GM12878 (cell line): ENCODE measurements at regions not wholly inside any gene's neighbourhood (a gene's known extent, or its start where the extent isn't known, plus 50 kb on each side); places are given as distances from the start of the nearest gene placed in this dataset.

Experiments used
- ATAC-seq: fragments of 200-7000 bp; cut with Tn5 transposase; 3 replicates; pipeline ENCODE4 v1.9.1; 2020; ENCODE audit warnings: mild to moderate bottlenecking, moderate library complexity
- BruUV-seq: library from RNA; stranded (reverse); fragments of 400-500 nt; replicated peaks from 2 replicates; lab custom pipeline; 2021; lab: Mats Ljungman, UMichigan
- CTCF ChIA-PET: fragments of 300-600 bp; sonication (Branson Sonifier 250); formaldehyde crosslinking; extraction: SDS; loops from one replicate; lab custom pipeline; 2021; ENCODE audit warnings: inconsistent platforms; lab: Yijun Ruan, JAX
- POLR2A ChIA-PET: fragments of 350-600 bp; formaldehyde crosslinking; extraction: SDS; loops from one replicate; lab custom pipeline; 2021; ENCODE audit warnings: inconsistent platforms; lab: Charles Lee
- RAD21 ChIA-PET: fragments of 300-600 bp; sonication (Branson Sonifier 250); formaldehyde crosslinking; loops from one replicate; lab custom pipeline; 2023; ENCODE audit warnings: antibody characterized with exemption; ENCODE audit not compliant: unreplicated experiment; lab: Charles Lee
- SMC1A ChIA-PET: fragments of 300-600 bp; sonication (Branson Sonifier 250); formaldehyde crosslinking; loops from one replicate; lab custom pipeline; 2023; ENCODE audit not compliant: unreplicated experiment, uncharacterized antibody; lab: Charles Lee
- DNase-seq: peaks from one replicate; pipeline ENCODE4 v3.0.0-alpha.2; 2011; ENCODE audit warnings: low read depth, low spot score
- FAIRE-seq: peaks from 3 replicates; lab custom pipeline; 2011; peaks lifted over from hg19 to GRCh38; lab: Jason Lieb, UNC
- H2AFZ ChIP-seq: 2 replicates; pipeline ENCODE4 v1.6.0; 2011; ENCODE audit warnings: low read depth, low read length, control low read depth; ENCODE audit not compliant: control insufficient read depth
- H3K27ac ChIP-seq: 2 replicates; pipeline ENCODE4 v1.5.1; 2011; ENCODE audit warnings: control low read depth; ENCODE audit not compliant: control insufficient read depth, insufficient read depth
- H3K27me3 ChIP-seq, 2 experiments: replicated peaks in 1 of 2; 2 replicates each; pipeline versions ENCODE4 v1.6.0 to v1.6.1; 2011; ENCODE audit warnings: low read length in 1 of 2; ENCODE audit not compliant: control insufficient read depth in 2 of 2, insufficient read depth in 2 of 2
- H3K36me3 ChIP-seq, 2 experiments: 2 replicates each; pipeline ENCODE4 v1.5.1; 2011; ENCODE audit warnings: low read length in 1 of 2; ENCODE audit not compliant: control insufficient read depth in 2 of 2, insufficient read depth in 2 of 2
- H3K4me1 ChIP-seq: 2 replicates; pipeline ENCODE4 v1.6.1; 2011; ENCODE audit warnings: mild to moderate bottlenecking, low read length, moderate library complexity, mixed read lengths; ENCODE audit not compliant: control insufficient read depth, insufficient read depth
- H3K4me2 ChIP-seq: 2 replicates; pipeline ENCODE4 v1.6.0; 2011; ENCODE audit warnings: control low read depth; ENCODE audit not compliant: control insufficient read depth, insufficient read depth
- H3K4me3 ChIP-seq: fragments of 200-600 bp; sonication (generic); 2 replicates; pipeline ENCODE4 v1.5.1; 2016
- H3K79me2 ChIP-seq: 2 replicates; pipeline ENCODE4 v1.6.0; 2011; ENCODE audit warnings: low read length; ENCODE audit not compliant: control insufficient read depth, insufficient read depth
- H3K9ac ChIP-seq: 2 replicates; pipeline ENCODE4 v1.8.0; 2011; ENCODE audit warnings: low read length, control low read depth, mixed read lengths; ENCODE audit not compliant: control insufficient read depth, insufficient read depth
- H3K9me3 ChIP-seq: replicated peaks from 3 replicates; pipeline ENCODE4 v1.5.1; 2011; ENCODE audit warnings: mild to moderate bottlenecking, low read length; ENCODE audit not compliant: control insufficient read depth, insufficient read depth
- H4K20me1 ChIP-seq: 2 replicates; pipeline ENCODE4 v1.6.0; 2011; ENCODE audit not compliant: control insufficient read depth, insufficient read depth
- ASH2L ChIP-seq: fragments of 300-600, 200-600 bp; sonication (generic); IDR thresholded peaks from 2 replicates; pipeline ENCODE4 v1.6.1; 2017; ENCODE audit warnings: low read depth, mild to moderate bottlenecking, borderline replicate concordance
- CBX5 ChIP-seq: sonication (generic); IDR thresholded peaks from 2 replicates; pipeline ENCODE4 v1.6.1; 2016; ENCODE audit warnings: low read depth, moderate library complexity, mild to moderate bottlenecking, inconsistent platforms
- EGR1 ChIP-seq, 2 experiments: IDR thresholded peaks; 1 replicate in 1 of 2; 2 replicates in 1 of 2; pipeline ENCODE4 v1.6.1; 2011 to 2012; ENCODE audit warnings: low read depth in 2 of 2, low read length in 2 of 2, borderline replicate concordance in 1 of 2, mild to moderate bottlenecking in 1 of 2, moderate library complexity in 1 of 2
- GABPA ChIP-seq: IDR thresholded peaks from 2 replicates; pipeline ENCODE4 v1.6.1; 2014; ENCODE audit warnings: antibody characterized with exemption, low read depth, mild to moderate bottlenecking, inconsistent platforms
- IKZF2 ChIP-seq, 2 experiments: fragments of 450-650 bp; IDR thresholded peaks; 2 replicates each; pipeline ENCODE4 v1.6.1; 2017; ENCODE audit warnings: mild to moderate bottlenecking in 2 of 2, moderate library complexity in 2 of 2
- JUNB ChIP-seq: IDR thresholded peaks from 2 replicates; pipeline ENCODE4 v1.6.1; 2016; ENCODE audit warnings: antibody characterized with exemption, mild to moderate bottlenecking
- LARP7 ChIP-seq: fragments of 450-650 bp; IDR thresholded peaks from 2 replicates; pipeline ENCODE4 v1.6.1; 2017; ENCODE audit warnings: mild to moderate bottlenecking
- MYC ChIP-seq: IDR thresholded peaks from 2 replicates; pipeline ENCODE4 v1.6.1; 2011; ENCODE audit warnings: mild to moderate bottlenecking, low read length, moderate library complexity, inconsistent platforms; ENCODE audit not compliant: insufficient read depth, insufficient replicate concordance, insufficient read length, severe bottlenecking
- POLR2AphosphoS2 ChIP-seq: IDR thresholded peaks from 2 replicates; pipeline ENCODE4 v1.6.1; 2011; ENCODE audit warnings: low read depth, mild to moderate bottlenecking, low read length, improper control_type of control experiment, moderate library complexity
- SMARCA5 ChIP-seq: fragments of 450-650 bp; IDR thresholded peaks from 2 replicates; pipeline ENCODE4 v1.6.1; 2017; ENCODE audit warnings: mild to moderate bottlenecking
- STAT3 ChIP-seq: IDR thresholded peaks from 2 replicates; pipeline ENCODE4 v1.6.1; 2011; ENCODE audit warnings: low read depth, low read length, improper control_type of control experiment
- ZNF217 ChIP-seq: fragments of 450-650 bp; IDR thresholded peaks from 2 replicates; pipeline ENCODE4 v1.6.1; 2017; ENCODE audit warnings: antibody characterized with exemption, mild to moderate bottlenecking
- in situ Hi-C: fragments of 300-500 bp; cut with MboI; formaldehyde crosslinking; loops from 9 replicates; pipeline ENCODE4 v1.14.3; 2018; ENCODE audit warnings: mixed read lengths
- intact Hi-C: fragments of 100-400 bp; cut with micrococcal nuclease; formaldehyde crosslinking; loops from one replicate; pipeline ENCODE4 v1.14.2; 2022; ENCODE audit not compliant: unreplicated experiment
- TF ChIP-seq, protein P1 (sequence below): IDR thresholded peaks from 2 replicates; pipeline ENCODE4 v1.6.1; 2012; ENCODE audit warnings: low read depth, low read length, improper control_type of control experiment
- TF ChIP-seq, protein P2 (sequence below): IDR thresholded peaks from 2 replicates; pipeline ENCODE4 v1.6.1; 2011; ENCODE audit warnings: mild to moderate bottlenecking, low read depth, low read length, moderate library complexity; ENCODE audit not compliant: insufficient replicate concordance
- TF ChIP-seq, protein P3 (sequence below): fragments of 450-650 bp; formaldehyde crosslinking; IDR thresholded peaks from 2 replicates; pipeline ENCODE4 v1.4.0; 2020; ENCODE audit warnings: mild to moderate bottlenecking, moderate library complexity
- TF ChIP-seq, protein P4 (sequence below): fragments of 450-650 bp; IDR thresholded peaks from 2 replicates; pipeline ENCODE4 v1.6.1; 2016; ENCODE audit warnings: mild to moderate bottlenecking
- TF ChIP-seq, protein P5 (sequence below): IDR thresholded peaks from 2 replicates; pipeline ENCODE4 v1.6.1; 2012; ENCODE audit warnings: low read depth, low read length, improper control_type of control experiment

DNA sequence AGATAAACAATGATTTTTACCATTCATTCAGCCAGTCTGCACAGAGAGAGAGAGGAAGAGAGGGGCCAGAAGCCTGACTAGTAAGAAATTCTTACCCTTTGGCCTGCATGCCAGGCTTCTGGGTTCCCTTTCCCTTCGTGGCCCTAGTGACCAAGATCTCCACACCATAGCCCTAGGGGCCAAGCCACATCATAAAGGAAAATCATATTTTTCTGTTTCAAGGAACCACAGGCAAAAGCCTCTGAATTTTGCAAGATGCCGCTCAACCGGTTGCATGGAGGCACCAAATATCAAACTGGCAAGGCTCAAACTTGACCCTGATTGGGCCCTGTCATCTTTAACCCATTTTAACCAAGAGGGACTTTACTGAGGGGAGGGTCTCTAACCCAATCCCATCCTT lies 103.1 kb upstream of the SOX13 start (continued):
- TF ChIP-seq, protein P1, sequence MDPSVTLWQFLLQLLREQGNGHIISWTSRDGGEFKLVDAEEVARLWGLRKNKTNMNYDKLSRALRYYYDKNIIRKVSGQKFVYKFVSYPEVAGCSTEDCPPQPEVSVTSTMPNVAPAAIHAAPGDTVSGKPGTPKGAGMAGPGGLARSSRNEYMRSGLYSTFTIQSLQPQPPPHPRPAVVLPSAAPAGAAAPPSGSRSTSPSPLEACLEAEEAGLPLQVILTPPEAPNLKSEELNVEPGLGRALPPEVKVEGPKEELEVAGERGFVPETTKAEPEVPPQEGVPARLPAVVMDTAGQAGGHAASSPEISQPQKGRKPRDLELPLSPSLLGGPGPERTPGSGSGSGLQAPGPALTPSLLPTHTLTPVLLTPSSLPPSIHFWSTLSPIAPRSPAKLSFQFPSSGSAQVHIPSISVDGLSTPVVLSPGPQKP: no peak
- TF ChIP-seq ASH2L (no peak), EGR1 (IDR thresholded peaks at IDR 0.05; ENCODE audit: borderline replicate concordance in 1 of 2, low read depth in 2 of 2, low read length in 2 of 2) (no peak), ZNF217 (no peak), JUNB (no peak), CBX5 (no peak), SMARCA5 (no peak), IKZF2 (IDR thresholded peaks at IDR 0.05) (no peak), POLR2AphosphoS2 (no peak), STAT3 (no peak)
- TF ChIP-seq, protein P2, sequence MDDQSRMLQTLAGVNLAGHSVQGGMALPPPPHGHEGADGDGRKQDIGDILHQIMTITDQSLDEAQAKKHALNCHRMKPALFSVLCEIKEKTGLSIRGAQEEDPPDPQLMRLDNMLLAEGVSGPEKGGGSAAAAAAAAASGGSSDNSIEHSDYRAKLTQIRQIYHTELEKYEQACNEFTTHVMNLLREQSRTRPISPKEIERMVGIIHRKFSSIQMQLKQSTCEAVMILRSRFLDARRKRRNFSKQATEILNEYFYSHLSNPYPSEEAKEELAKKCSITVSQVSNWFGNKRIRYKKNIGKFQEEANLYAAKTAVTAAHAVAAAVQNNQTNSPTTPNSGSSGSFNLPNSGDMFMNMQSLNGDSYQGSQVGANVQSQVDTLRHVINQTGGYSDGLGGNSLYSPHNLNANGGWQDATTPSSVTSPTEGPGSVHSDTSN: no peak
- TF ChIP-seq, all 136 proteins: peak for 0

DNA sequence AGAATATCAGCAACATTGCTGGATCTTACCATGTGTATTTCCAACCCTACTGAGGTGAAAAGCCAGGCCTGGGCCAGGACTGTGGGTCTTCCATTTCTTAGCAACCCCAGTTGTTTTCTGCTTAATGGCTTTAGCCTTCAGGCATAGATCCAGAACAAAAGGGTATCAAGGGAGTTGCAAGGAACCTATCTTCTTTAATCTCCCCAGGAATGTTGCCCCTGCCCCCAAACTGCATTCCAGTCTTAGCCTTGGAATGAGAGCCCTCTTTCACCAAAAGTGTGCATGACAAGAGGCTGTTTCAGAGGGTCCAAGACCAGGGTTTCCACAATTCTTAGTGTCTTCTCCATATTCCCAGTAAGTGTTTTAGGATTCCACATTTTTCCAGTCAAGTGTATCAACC lies 87.9 kb upstream of the SOX13 start:
- ChIA-PET CTCF (no interaction called here), SMC1A (no interaction called here), POLR2A (no interaction called here), RAD21 (no interaction called here)
- DNase-seq: no peak
- intact Hi-C loops (no loop called here), in situ Hi-C loops (no loop called here)
- no peaks in the 10 kb centered on the region for H3K36me3 ChIP-seq
- H3K4me1 ChIP-seq: no peaks in the 10 kb centered on the region
- H3K27me3 ChIP-seq: 0 out of 4 replicates have a peak, but pooled peaks cover 0 to 2% of the 10 kb centered on the region in 2 experiments
- no peaks in the 10 kb centered on the region for H3K79me2 ChIP-seq
- ATAC-seq: no peak
- no TSS peak for BruUV-seq
- no peaks in the 10 kb centered on the region for H4K20me1 ChIP-seq
- H3K27ac ChIP-seq: no peak overlapping the region
- no peak overlapping the region for H3K9ac ChIP-seq
- H2AFZ ChIP-seq: no peak overlapping the region
- no peaks in the 10 kb centered on the region for H3K9me3 ChIP-seq
- H3K4me2 ChIP-seq: no peak overlapping the region
- no peak for FAIRE-seq
- no peak overlapping the region for H3K4me3 ChIP-seq
- TF ChIP-seq GABPA (no peak), LARP7 (no peak), MYC (no peak)
- TF ChIP-seq, protein P3, sequence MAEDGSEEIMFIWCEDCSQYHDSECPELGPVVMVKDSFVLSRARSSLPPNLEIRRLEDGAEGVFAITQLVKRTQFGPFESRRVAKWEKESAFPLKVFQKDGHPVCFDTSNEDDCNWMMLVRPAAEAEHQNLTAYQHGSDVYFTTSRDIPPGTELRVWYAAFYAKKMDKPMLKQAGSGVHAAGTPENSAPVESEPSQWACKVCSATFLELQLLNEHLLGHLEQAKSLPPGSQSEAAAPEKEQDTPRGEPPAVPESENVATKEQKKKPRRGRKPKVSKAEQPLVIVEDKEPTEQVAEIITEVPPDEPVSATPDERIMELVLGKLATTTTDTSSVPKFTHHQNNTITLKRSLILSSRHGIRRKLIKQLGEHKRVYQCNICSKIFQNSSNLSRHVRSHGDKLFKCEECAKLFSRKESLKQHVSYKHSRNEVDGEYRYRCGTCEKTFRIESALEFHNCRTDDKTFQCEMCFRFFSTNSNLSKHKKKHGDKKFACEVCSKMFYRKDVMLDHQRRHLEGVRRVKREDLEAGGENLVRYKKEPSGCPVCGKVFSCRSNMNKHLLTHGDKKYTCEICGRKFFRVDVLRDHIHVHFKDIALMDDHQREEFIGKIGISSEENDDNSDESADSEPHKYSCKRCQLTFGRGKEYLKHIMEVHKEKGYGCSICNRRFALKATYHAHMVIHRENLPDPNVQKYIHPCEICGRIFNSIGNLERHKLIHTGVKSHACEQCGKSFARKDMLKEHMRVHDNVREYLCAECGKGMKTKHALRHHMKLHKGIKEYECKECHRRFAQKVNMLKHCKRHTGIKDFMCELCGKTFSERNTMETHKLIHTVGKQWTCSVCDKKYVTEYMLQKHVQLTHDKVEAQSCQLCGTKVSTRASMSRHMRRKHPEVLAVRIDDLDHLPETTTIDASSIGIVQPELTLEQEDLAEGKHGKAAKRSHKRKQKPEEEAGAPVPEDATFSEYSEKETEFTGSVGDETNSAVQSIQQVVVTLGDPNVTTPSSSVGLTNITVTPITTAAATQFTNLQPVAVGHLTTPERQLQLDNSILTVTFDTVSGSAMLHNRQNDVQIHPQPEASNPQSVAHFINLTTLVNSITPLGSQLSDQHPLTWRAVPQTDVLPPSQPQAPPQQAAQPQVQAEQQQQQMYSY (CRISPR knock-in tag): no peak
- TF ChIP-seq, protein P4, sequence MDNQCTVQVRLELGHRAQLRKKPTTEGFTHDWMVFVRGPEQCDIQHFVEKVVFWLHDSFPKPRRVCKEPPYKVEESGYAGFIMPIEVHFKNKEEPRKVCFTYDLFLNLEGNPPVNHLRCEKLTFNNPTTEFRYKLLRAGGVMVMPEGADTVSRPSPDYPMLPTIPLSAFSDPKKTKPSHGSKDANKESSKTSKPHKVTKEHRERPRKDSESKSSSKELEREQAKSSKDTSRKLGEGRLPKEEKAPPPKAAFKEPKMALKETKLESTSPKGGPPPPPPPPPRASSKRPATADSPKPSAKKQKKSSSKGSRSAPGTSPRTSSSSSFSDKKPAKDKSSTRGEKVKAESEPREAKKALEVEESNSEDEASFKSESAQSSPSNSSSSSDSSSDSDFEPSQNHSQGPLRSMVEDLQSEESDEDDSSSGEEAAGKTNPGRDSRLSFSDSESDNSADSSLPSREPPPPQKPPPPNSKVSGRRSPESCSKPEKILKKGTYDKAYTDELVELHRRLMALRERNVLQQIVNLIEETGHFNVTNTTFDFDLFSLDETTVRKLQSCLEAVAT: no peak
- TF ChIP-seq, protein P5, sequence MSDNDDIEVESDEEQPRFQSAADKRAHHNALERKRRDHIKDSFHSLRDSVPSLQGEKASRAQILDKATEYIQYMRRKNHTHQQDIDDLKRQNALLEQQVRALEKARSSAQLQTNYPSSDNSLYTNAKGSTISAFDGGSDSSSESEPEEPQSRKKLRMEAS: no peak
